Stimulated activated CD8-positive, alpha-beta memory T cell treated with anti-CD3 and anti-CD28 coated beads, Interleukin-15, amount 100 ng/mL, for 24 hours (primary cell): ENCODE measurements at regions not wholly inside any gene's neighbourhood (a gene's known extent, or its start where the extent isn't known, plus 50 kb on each side); places are given as distances from the start of the nearest gene placed in this dataset.
"Not testable (repeated sequence)": the region's sequence is repeated elsewhere in the genome, so short reads cannot be mapped to it uniquely, and the experiment has no call there.

Source experiments
- DNase-seq: peaks from one replicate; pipeline ENCODE4 v3.0.0-alpha.2; 2020; ENCODE audit warnings: low read depth

- DNase-seq: no peak
These were observed 414.9 kb upstream of the PITX2 start for GRCh38 chr4:111037591-111038360.

GRCh38 chr4:111040904-111041303 is 418.0 kb upstream of the PITX2 start:
- DNase-seq: no peak

GRCh38 chr4:111043286-111043685 is 420.4 kb upstream of the PITX2 start:
- no peak for DNase-seq

GRCh38 chr4:111045992-111046391 is 423.1 kb upstream of the PITX2 start:
- no peak for DNase-seq

- no peak for DNase-seq
These were observed 423.9 kb upstream of the PITX2 start for GRCh38 chr4:111046811-111047210.

GRCh38 chr4:111048316-111048715 is 425.4 kb upstream of the PITX2 start:
- no peak for DNase-seq

GRCh38 chr4:111064342-111064993 is 441.6 kb upstream of the PITX2 start:
- no peak for DNase-seq

GRCh38 chr4:111066001-111066400 is 443.1 kb upstream of the PITX2 start:
- DNase-seq: no peak

- DNase-seq: no peak
These were observed 443.6 kb upstream of the PITX2 start for GRCh38 chr4:111066447-111066846.

GRCh38 chr4:111066887-111067286 is 444.0 kb upstream of the PITX2 start:
- no peak for DNase-seq

- no peak for DNase-seq
These were observed 446.0 kb upstream of the PITX2 start for GRCh38 chr4:111068883-111069282.

- DNase-seq: no peak
These were observed 447.5 kb upstream of the PITX2 start for GRCh38 chr4:111070390-111070789.

- no peak for DNase-seq
These were observed 451.7 kb upstream of the PITX2 start for GRCh38 chr4:111074523-111075114.

- DNase-seq: not testable (repeated sequence)
These were observed 453.4 kb upstream of the PITX2 start for GRCh38 chr4:111076299-111076698.

GRCh38 chr4:111108153-111108552 is 485.3 kb upstream of the PITX2 start:
- DNase-seq: no peak

GRCh38 chr4:111113591-111113990 is 490.7 kb upstream of the PITX2 start:
- DNase-seq: no peak

GRCh38 chr4:111115881-111116280 is 493.0 kb upstream of the PITX2 start:
- DNase-seq: no peak

GRCh38 chr4:111120191-111120590 is 497.3 kb upstream of the PITX2 start:
- no peak for DNase-seq

GRCh38 chr4:111126340-111126739 is 503.5 kb upstream of the PITX2 start:
- DNase-seq: no peak

- DNase-seq: no peak
These were observed 505.0 kb upstream of the PITX2 start for GRCh38 chr4:111127841-111128240.

GRCh38 chr4:111128327-111128726 is 505.4 kb upstream of the PITX2 start:
- no peak for DNase-seq

GRCh38 chr4:111136438-111136837 is 513.6 kb upstream of the PITX2 start:
- DNase-seq: no peak

- DNase-seq: no peak
These were observed 514.1 kb upstream of the PITX2 start for GRCh38 chr4:111136967-111137366.
